CD4-positive, alpha-beta T cell (primary cell): ENCODE measurements at regions not wholly inside any gene's neighbourhood (a gene's known extent, or its start where the extent isn't known, plus 50 kb on each side); places are given as distances from the start of the nearest gene placed in this dataset.

Experiments
- ATAC-seq: fragments of 200-7000 bp; cut with Tn5 transposase; one replicate; pipeline ENCODE4 v1.10.0; 2022; ENCODE audit warnings: mild to moderate bottlenecking; ENCODE audit not compliant: poor library complexity
- CTCF ChIA-PET: fragments of 350-600 bp; sonication (Branson Sonifier 250); formaldehyde crosslinking; loops from one replicate; lab custom pipeline; 2021; ENCODE audit warnings: antibody characterized with exemption, inconsistent platforms; lab: Charles Lee
- POLR2A ChIA-PET: fragments of 350-600 bp; sonication (Branson Sonifier 250); formaldehyde crosslinking; loops from one replicate; lab custom pipeline; 2021; ENCODE audit warnings: antibody characterized with exemption, inconsistent platforms; lab: Charles Lee
- DNase-seq, 14 experiments: peaks; one replicate each; pipeline ENCODE4 v3.0.0-alpha.2; 2013 to 2020; ENCODE audit warnings: mixed read lengths in 2 of 14
- H3K27ac ChIP-seq, 2 donors: one replicate each; pipeline versions ENCODE4 v1.5.1 to v1.7.0; 2013; ENCODE audit warnings: low read length in 2 of 2, low read depth in 1 of 2, mild to moderate bottlenecking in 1 of 2
- H3K27me3 ChIP-seq, 2 experiments: 1 replicate in 1 of 2; 2 replicates in 1 of 2; pipeline versions ENCODE4 v1.6.1 to v1.7.0; 2013; ENCODE audit warnings: low read length in 2 of 2, control low read depth in 1 of 2, mild to moderate bottlenecking in 1 of 2, moderate library complexity in 1 of 2; ENCODE audit not compliant: insufficient read depth in 2 of 2, control insufficient read depth in 1 of 2
- H3K36me3 ChIP-seq: one replicate; pipeline ENCODE4 v1.6.1; 2013; ENCODE audit warnings: low read length, control low read depth; ENCODE audit not compliant: insufficient read depth
- H3K4me1 ChIP-seq: one replicate; pipeline ENCODE4 v1.6.1; 2013; ENCODE audit warnings: low read length, control low read depth; ENCODE audit not compliant: insufficient read depth
- H3K4me3 ChIP-seq: one replicate; pipeline ENCODE4 v1.5.1; 2013; ENCODE audit warnings: mild to moderate bottlenecking, low read length, moderate library complexity
- H3K9me3 ChIP-seq, 2 experiments: 1 replicate in 1 of 2; 2 replicates in 1 of 2; pipeline versions ENCODE4 v1.6.1 to v1.7.0; 2013; ENCODE audit warnings: low read length in 2 of 2, mild to moderate bottlenecking in 2 of 2, control low read depth in 1 of 2, moderate library complexity in 1 of 2; ENCODE audit not compliant: control insufficient read depth in 1 of 2, insufficient read depth in 1 of 2
- H3K27ac Mint-ChIP-seq: one replicate; pipeline ENCODE4 v1.8.0; 2020; ENCODE audit warnings: mixed read lengths
- H3K27me3 Mint-ChIP-seq: one replicate; pipeline ENCODE4 v1.8.0; 2021; ENCODE audit warnings: mixed read lengths
- H3K36me3 Mint-ChIP-seq: one replicate; pipeline ENCODE4 v1.8.0; 2021; ENCODE audit warnings: low read depth, mixed read lengths
- H3K4me1 Mint-ChIP-seq: one replicate; pipeline ENCODE4 v1.8.0; 2021; ENCODE audit warnings: low read depth, mixed read lengths
- H3K4me3 Mint-ChIP-seq: one replicate; pipeline ENCODE4 v1.8.0; 2020; ENCODE audit warnings: mild to moderate bottlenecking, mixed read lengths
- H3K9me3 Mint-ChIP-seq: one replicate; pipeline ENCODE4 v1.8.0; 2020; ENCODE audit warnings: mixed read lengths
- intact Hi-C, 2 experiments: fragments of 100-400 bp; cut with DNase I in 1 of 2; cut with micrococcal nuclease in 1 of 2; formaldehyde crosslinking; loops; one replicate each; pipeline versions ENCODE4 v1.15.1 to v1.9.0; 2023 to 2025; cut with DNase I, micrococcal nuclease
- TF ChIP-seq, protein P1 (sequence below): fragments of 200-600 bp; IDR thresholded peaks from one replicate; pipeline ENCODE4 v1.8.0; 2022; ENCODE audit warnings: antibody characterized with exemption, mild to moderate bottlenecking

- Histone ChIP-seq H3K4me3 (no peak overlapping the region), H3K4me1 (no peaks in the 10 kb centered on the region), H3K9me3 (no peaks in the 10 kb centered on the region), H3K27me3 (no peaks in the 10 kb centered on the region), H3K27ac (no peak overlapping the region), H3K36me3 (no peaks in the 10 kb centered on the region)
- Mint-ChIP-seq H3K36me3 (peaks cover 3% of the 10 kb centered on the region), H3K27me3 (no peaks in the 10 kb centered on the region), H3K4me1 (no peaks in the 10 kb centered on the region), H3K9me3 (no peaks in the 10 kb centered on the region), H3K4me3 (no peak overlapping the region), H3K27ac (no peak overlapping the region)
- ChIA-PET POLR2A (no interaction called here), CTCF (no interaction called here)
- ATAC-seq (no peak), DNase-seq (no peak)
- intact Hi-C loops, result no loop called here
- TF ChIP-seq, protein P1, sequence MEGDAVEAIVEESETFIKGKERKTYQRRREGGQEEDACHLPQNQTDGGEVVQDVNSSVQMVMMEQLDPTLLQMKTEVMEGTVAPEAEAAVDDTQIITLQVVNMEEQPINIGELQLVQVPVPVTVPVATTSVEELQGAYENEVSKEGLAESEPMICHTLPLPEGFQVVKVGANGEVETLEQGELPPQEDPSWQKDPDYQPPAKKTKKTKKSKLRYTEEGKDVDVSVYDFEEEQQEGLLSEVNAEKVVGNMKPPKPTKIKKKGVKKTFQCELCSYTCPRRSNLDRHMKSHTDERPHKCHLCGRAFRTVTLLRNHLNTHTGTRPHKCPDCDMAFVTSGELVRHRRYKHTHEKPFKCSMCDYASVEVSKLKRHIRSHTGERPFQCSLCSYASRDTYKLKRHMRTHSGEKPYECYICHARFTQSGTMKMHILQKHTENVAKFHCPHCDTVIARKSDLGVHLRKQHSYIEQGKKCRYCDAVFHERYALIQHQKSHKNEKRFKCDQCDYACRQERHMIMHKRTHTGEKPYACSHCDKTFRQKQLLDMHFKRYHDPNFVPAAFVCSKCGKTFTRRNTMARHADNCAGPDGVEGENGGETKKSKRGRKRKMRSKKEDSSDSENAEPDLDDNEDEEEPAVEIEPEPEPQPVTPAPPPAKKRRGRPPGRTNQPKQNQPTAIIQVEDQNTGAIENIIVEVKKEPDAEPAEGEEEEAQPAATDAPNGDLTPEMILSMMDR, result no peak
Measured at GRCh38 chr2:144132357-144132756, 387.6 kb downstream of the ZEB2 start.

- H3K4me3 Mint-ChIP-seq, result no peak overlapping the region
- no peaks in the 10 kb centered on the region for H3K9me3 Mint-ChIP-seq
- no peaks in the 10 kb centered on the region for H3K4me1 ChIP-seq
- TF ChIP-seq, protein P1, result no peak
- DNase-seq, result no peak
- intact Hi-C loops, result no loop called here
- POLR2A ChIA-PET, result no interaction called here
- H3K4me3 ChIP-seq, result no peak overlapping the region
- H3K36me3 Mint-ChIP-seq, result peaks cover 3% of the 10 kb centered on the region
- ATAC-seq, result no peak
- no peak overlapping the region for H3K27ac Mint-ChIP-seq
- no peaks in the 10 kb centered on the region for H3K9me3 ChIP-seq
- no peaks in the 10 kb centered on the region for H3K27me3 Mint-ChIP-seq
- no peaks in the 10 kb centered on the region for H3K27me3 ChIP-seq
- H3K27ac ChIP-seq, result no peak overlapping the region
- CTCF ChIA-PET, result no interaction called here
- H3K36me3 ChIP-seq, result no peaks in the 10 kb centered on the region
- no peaks in the 10 kb centered on the region for H3K4me1 Mint-ChIP-seq
Measured at GRCh38 chr2:144131042-144131441, 388.9 kb downstream of the ZEB2 start.

- H3K27me3 Mint-ChIP-seq, result no peaks in the 10 kb centered on the region
- no peak overlapping the region for H3K4me3 Mint-ChIP-seq
- no peaks in the 10 kb centered on the region for H3K9me3 ChIP-seq
- H3K36me3 Mint-ChIP-seq, result peaks cover 3% of the 10 kb centered on the region
- H3K36me3 ChIP-seq, result no peaks in the 10 kb centered on the region
- no peak overlapping the region for H3K4me3 ChIP-seq
- no peaks in the 10 kb centered on the region for H3K4me1 Mint-ChIP-seq
- ChIA-PET CTCF (no interaction called here), POLR2A (no interaction called here)
- DNase-seq (no peak), ATAC-seq (no peak)
- no peaks in the 10 kb centered on the region for H3K27me3 ChIP-seq
- no peaks in the 10 kb centered on the region for H3K4me1 ChIP-seq
- H3K9me3 Mint-ChIP-seq, result no peaks in the 10 kb centered on the region
- TF ChIP-seq, protein P1, result no peak
- H3K27ac Mint-ChIP-seq, result no peak overlapping the region
- H3K27ac ChIP-seq, result no peak overlapping the region
- intact Hi-C loops, result no loop called here
Measured at GRCh38 chr2:144130551-144130950, 389.4 kb downstream of the ZEB2 start.
